Neural cell (in vitro differentiated cells): ENCODE measurements at regions not wholly inside any gene's neighbourhood (a gene's known extent, or its start where the extent isn't known, plus 50 kb on each side); places are given as distances from the start of the nearest gene placed in this dataset.

Experiments
- H2AFZ ChIP-seq: fragments of 200-600, 300-800 bp; sonication (generic), shearing (Covaris generic); 2 replicates; pipeline ENCODE4 v1.6.0; 2014; ENCODE audit warnings: low read depth, mild to moderate bottlenecking, antibody characterized with exemption, low read length, moderate library complexity
- H3F3A ChIP-seq: fragments of 200-600 bp; shearing (Covaris generic); 2 replicates; pipeline ENCODE4 v1.6.1; 2016; ENCODE audit warnings: mild to moderate bottlenecking, moderate library complexity, mixed read lengths, antibody characterized with exemption, low read length; ENCODE audit not compliant: insufficient read depth, poor library complexity, severe bottlenecking
- H3K27ac ChIP-seq: fragments of 200-600, 300-800 bp; sonication (generic), shearing (Covaris generic); 2 replicates; pipeline ENCODE4 v1.5.1; 2014; ENCODE audit warnings: mild to moderate bottlenecking, low read length, moderate library complexity
- H3K27me3 ChIP-seq: fragments of 300-800, 200-600 bp; sonication (generic), shearing (Covaris generic); 2 replicates; pipeline ENCODE4 v1.6.0; 2014; ENCODE audit warnings: mild to moderate bottlenecking, low read depth, low read length, moderate library complexity; ENCODE audit not compliant: insufficient read depth
- H3K36me3 ChIP-seq: fragments of 300-800, 200-600 bp; sonication (generic), shearing (Covaris generic); 2 replicates; pipeline ENCODE4 v1.5.1; 2014; ENCODE audit warnings: mild to moderate bottlenecking, antibody characterized with exemption, low read length, moderate library complexity; ENCODE audit not compliant: insufficient read depth
- H3K4me2 ChIP-seq: fragments of 300-800, 200-600 bp; sonication (generic), shearing (Covaris generic); 2 replicates; pipeline ENCODE4 v1.6.0; 2014; ENCODE audit warnings: mild to moderate bottlenecking, low read length
- H3K4me3 ChIP-seq: fragments of 300-800, 200-600 bp; sonication (generic), shearing (Covaris generic); 2 replicates; pipeline ENCODE4 v1.5.1; 2014; ENCODE audit warnings: mild to moderate bottlenecking, low read length, moderate library complexity
- H3K79me2 ChIP-seq: fragments of 200-600 bp; shearing (Covaris generic); replicated peaks from 2 replicates; pipeline ENCODE4 v1.6.0; 2014; ENCODE audit warnings: mild to moderate bottlenecking, low read length, moderate library complexity; ENCODE audit not compliant: insufficient read depth
- H3K9ac ChIP-seq: fragments of 300-800, 200-600 bp; sonication (generic), shearing (Covaris generic); 2 replicates; pipeline ENCODE4 v1.6.1; 2016; ENCODE audit warnings: mild to moderate bottlenecking, low read length, mixed read lengths
- H3K9me2 ChIP-seq: fragments of 200-600 bp; shearing (Covaris generic); 2 replicates; pipeline ENCODE4 v1.6.1; 2016; ENCODE audit warnings: mild to moderate bottlenecking, low read length, mixed read lengths; ENCODE audit not compliant: insufficient read depth
- H3K9me3 ChIP-seq: fragments of 200-600, 300-800 bp; sonication (generic), shearing (Covaris generic); 2 replicates; pipeline ENCODE4 v1.6.1; 2016; ENCODE audit warnings: mild to moderate bottlenecking, mixed run types, low read length, moderate library complexity, mixed read lengths
- H4K20me1 ChIP-seq: fragments of 200-600 bp; shearing (Covaris generic); 2 replicates; pipeline ENCODE4 v1.6.1; 2016; ENCODE audit warnings: mild to moderate bottlenecking, mixed run types; ENCODE audit not compliant: insufficient read depth
- CTCF ChIP-seq: fragments of 450-650 bp; IDR thresholded peaks from 2 replicates; pipeline ENCODE4 v1.5.1; 2014; ENCODE audit warnings: antibody characterized with exemption, mild to moderate bottlenecking, moderate library complexity; ENCODE audit not compliant: poor library complexity, severe bottlenecking
- EZH2 ChIP-seq: fragments of 200-600, 300-800 bp; shearing (Covaris generic), sonication (generic); IDR thresholded peaks from 2 replicates; pipeline ENCODE4 v1.6.1; 2014; ENCODE audit warnings: antibody characterized with exemption, low read length, borderline replicate concordance, mild to moderate bottlenecking; ENCODE audit not compliant: insufficient read depth, poor library complexity, severe bottlenecking
- MXI1 ChIP-seq: fragments of 450-650 bp; conservative IDR thresholded peaks from 2 replicates; pipeline ENCODE4 v1.6.1; 2014; ENCODE audit warnings: antibody characterized with exemption, mild to moderate bottlenecking; ENCODE audit not compliant: poor library complexity, severe bottlenecking
- POLR2AphosphoS5 ChIP-seq: IDR thresholded peaks from 2 replicates; pipeline ENCODE4 v1.6.1; 2012
- RAD21 ChIP-seq: fragments of 450-650 bp; conservative IDR thresholded peaks from 2 replicates; pipeline ENCODE4 v1.6.1; 2014; ENCODE audit warnings: antibody characterized with exemption, mild to moderate bottlenecking, moderate library complexity
- REST ChIP-seq: IDR thresholded peaks from 2 replicates; pipeline ENCODE4 v1.6.1; 2012; ENCODE audit warnings: borderline replicate concordance
- SMC3 ChIP-seq: fragments of 450-650 bp; conservative IDR thresholded peaks from 2 replicates; pipeline ENCODE4 v1.6.1; 2014; ENCODE audit warnings: antibody characterized with exemption, mild to moderate bottlenecking, moderate library complexity; ENCODE audit not compliant: poor library complexity
- TAF1 ChIP-seq: IDR thresholded peaks from 2 replicates; pipeline ENCODE4 v1.6.1; 2012; ENCODE audit warnings: low read depth

GRCh38 chr7:16078076-16078952, 343.0 kb downstream of the CRPPA start (continued):
- TF ChIP-seq TAF1, result no peak
- peak; percentile 97 for TF ChIP-seq SMC3

- Histone ChIP-seq H3K4me2 (no peak overlapping the region), H3K9me2 (no peaks in the 10 kb centered on the region), H3K4me3 (no peak overlapping the region), H3F3A (no peaks in the 10 kb centered on the region), H3K27ac (no peak overlapping the region), H3K27me3 (no peaks in the 10 kb centered on the region), H3K9ac (no peak overlapping the region), H3K36me3 (no peaks in the 10 kb centered on the region), H3K79me2 (no peaks in the 10 kb centered on the region), H3K9me3 (no peaks in the 10 kb centered on the region), H2AFZ (no peak overlapping the region), H4K20me1 (no peaks in the 10 kb centered on the region)
- peak; percentile 90 for TF ChIP-seq RAD21
- TF ChIP-seq SMC3, result peak; percentile 89
- no peak for TF ChIP-seq MXI1
- TF ChIP-seq REST, result no peak
- peak; percentile 86 for TF ChIP-seq CTCF
Measured at GRCh38 chr7:16071246-16071857, 350.0 kb downstream of the CRPPA start.

GRCh38 chr7:16070806-16071205, 350.5 kb downstream of the CRPPA start:
- Histone ChIP-seq H3K4me3 (no peak overlapping the region), H3K9ac (no peak overlapping the region), H3K27me3 (no peaks in the 10 kb centered on the region), H3K79me2 (no peaks in the 10 kb centered on the region), H2AFZ (no peak overlapping the region), H3K9me2 (no peaks in the 10 kb centered on the region), H3K36me3 (no peaks in the 10 kb centered on the region), H4K20me1 (no peaks in the 10 kb centered on the region), H3K27ac (no peak overlapping the region), H3K9me3 (no peaks in the 10 kb centered on the region), H3K4me2 (no peak overlapping the region), H3F3A (no peaks in the 10 kb centered on the region)
- no peak for TF ChIP-seq EZH2
- no peak for TF ChIP-seq MXI1
- TF ChIP-seq TAF1, result no peak
- TF ChIP-seq REST, result no peak
- TF ChIP-seq POLR2AphosphoS5, result no peak
